SK-N-SH treated with all-trans-retinoic acid at 6 μM for 48 hours (cell line): ENCODE measurements at regions not wholly inside any gene's neighbourhood (a gene's known extent, or its start where the extent isn't known, plus 50 kb on each side); places are given as distances from the start of the nearest gene placed in this dataset.

ENCODE experiments used
- ATAC-seq: fragments of 200-7000 bp; cut with Tn5 transposase; 3 replicates; pipeline ENCODE4 v1.9.1; 2020; ENCODE audit warnings: mild to moderate bottlenecking, moderate library complexity
- ARNTL ChIP-seq: fragments of 450-650 bp; formaldehyde crosslinking; IDR thresholded peaks from 2 replicates; pipeline ENCODE4 v1.5.0; 2020; ENCODE audit warnings: low read depth, mild to moderate bottlenecking, moderate library complexity, borderline replicate concordance
- BACH2 ChIP-seq: fragments of 250-450 bp; sonication (Bioruptor Pico); IDR thresholded peaks from 2 replicates; pipeline ENCODE4 v1.9.0; 2021; ENCODE audit warnings: mild to moderate bottlenecking, borderline replicate concordance
- CSDC2 ChIP-seq: fragments of 250-450 bp; sonication (Bioruptor Pico); IDR thresholded peaks from 2 replicates; pipeline ENCODE4 v1.5.0; 2020; ENCODE audit warnings: mild to moderate bottlenecking, moderate library complexity
- ESRRG ChIP-seq: fragments of 250-450 bp; sonication (Bioruptor Pico); IDR thresholded peaks from 2 replicates; pipeline ENCODE4 v1.6.1; 2021; ENCODE audit warnings: mild to moderate bottlenecking
- GLIS3 ChIP-seq: fragments of 250-450 bp; sonication (Bioruptor Pico); IDR thresholded peaks from 2 replicates; pipeline ENCODE4 v1.5.0; 2020; ENCODE audit warnings: mild to moderate bottlenecking, moderate library complexity
- OSR1 ChIP-seq: fragments of 250-450 bp; sonication (Bioruptor Pico); IDR thresholded peaks from 2 replicates; pipeline ENCODE4 v1.8.0; 2022; ENCODE audit warnings: moderate library complexity, mild to moderate bottlenecking, inconsistent platforms
- PPARA ChIP-seq: fragments of 250-450 bp; sonication (Bioruptor Pico); IDR thresholded peaks from 2 replicates; pipeline ENCODE4 v1.5.0; 2020; ENCODE audit warnings: mild to moderate bottlenecking, borderline replicate concordance
- RARB ChIP-seq: fragments of 250-450 bp; sonication (Bioruptor Pico); IDR thresholded peaks from 2 replicates; pipeline ENCODE4 v1.8.0; 2021; ENCODE audit warnings: mild to moderate bottlenecking, moderate library complexity
- SNAI2 ChIP-seq: fragments of 250-450 bp; sonication (Bioruptor Pico); IDR thresholded peaks from 2 replicates; pipeline ENCODE4 v1.5.0; 2020; ENCODE audit warnings: mild to moderate bottlenecking, moderate library complexity
- TCF4 ChIP-seq: fragments of 250-450 bp; sonication (Bioruptor Pico); IDR thresholded peaks from 2 replicates; pipeline ENCODE4 v1.8.0; 2021; ENCODE audit warnings: mild to moderate bottlenecking, moderate library complexity, borderline replicate concordance
- TOX ChIP-seq: fragments of 250-450 bp; sonication (Bioruptor Pico); IDR thresholded peaks from 2 replicates; pipeline ENCODE4 v1.8.0; 2021; ENCODE audit warnings: mild to moderate bottlenecking, moderate library complexity, borderline replicate concordance
- ZC3H10 ChIP-seq: fragments of 250-450 bp; sonication (Bioruptor Pico); IDR thresholded peaks from 2 replicates; pipeline ENCODE4 v1.5.1; 2021; ENCODE audit warnings: mild to moderate bottlenecking, moderate library complexity
- ZFP3 ChIP-seq: fragments of 250-450 bp; sonication (Bioruptor Pico); IDR thresholded peaks from 2 replicates; pipeline ENCODE4 v1.5.0; 2020; ENCODE audit warnings: mild to moderate bottlenecking, moderate library complexity
- ZFP30 ChIP-seq: fragments of 450-650 bp; formaldehyde crosslinking; IDR thresholded peaks from 2 replicates; pipeline ENCODE4 v1.5.0; 2022; ENCODE audit warnings: mild to moderate bottlenecking, moderate library complexity
- ZNF565 ChIP-seq: fragments of 450-650 bp; formaldehyde crosslinking; conservative IDR thresholded peaks from 2 replicates; pipeline ENCODE4 v1.5.0; 2020; ENCODE audit warnings: low read depth, mild to moderate bottlenecking, moderate library complexity
- ZNF70 ChIP-seq: fragments of 450-650 bp; formaldehyde crosslinking; IDR thresholded peaks from 2 replicates; pipeline ENCODE4 v1.5.0; 2020; ENCODE audit warnings: mild to moderate bottlenecking, moderate library complexity
- ZNF8 ChIP-seq: fragments of 450-650 bp; formaldehyde crosslinking; IDR thresholded peaks from 2 replicates; pipeline ENCODE4 v1.5.0; 2020; ENCODE audit warnings: mild to moderate bottlenecking, moderate library complexity
- TF ChIP-seq, protein P1 (sequence below): fragments of 250-450 bp; sonication (Bioruptor Pico); IDR thresholded peaks from 2 replicates; pipeline ENCODE4 v1.5.1; 2021; ENCODE audit warnings: mild to moderate bottlenecking, moderate library complexity
- TF ChIP-seq, protein P2 (sequence below): fragments of 250-450 bp; sonication (Bioruptor Pico); IDR thresholded peaks from 2 replicates; pipeline ENCODE4 v1.5.1; 2020; ENCODE audit warnings: low read depth, mild to moderate bottlenecking, moderate library complexity
- TF ChIP-seq, protein P3 (sequence below): fragments of 250-450 bp; sonication (Bioruptor Pico); IDR thresholded peaks from 2 replicates; pipeline ENCODE4 v1.8.0; 2020; ENCODE audit warnings: mild to moderate bottlenecking, moderate library complexity, borderline replicate concordance
- TF ChIP-seq, protein P4 (sequence below): fragments of 250-450 bp; sonication (Bioruptor Pico); IDR thresholded peaks from 2 replicates; pipeline ENCODE4 v1.5.0; 2020; ENCODE audit warnings: mild to moderate bottlenecking, moderate library complexity

DNA sequence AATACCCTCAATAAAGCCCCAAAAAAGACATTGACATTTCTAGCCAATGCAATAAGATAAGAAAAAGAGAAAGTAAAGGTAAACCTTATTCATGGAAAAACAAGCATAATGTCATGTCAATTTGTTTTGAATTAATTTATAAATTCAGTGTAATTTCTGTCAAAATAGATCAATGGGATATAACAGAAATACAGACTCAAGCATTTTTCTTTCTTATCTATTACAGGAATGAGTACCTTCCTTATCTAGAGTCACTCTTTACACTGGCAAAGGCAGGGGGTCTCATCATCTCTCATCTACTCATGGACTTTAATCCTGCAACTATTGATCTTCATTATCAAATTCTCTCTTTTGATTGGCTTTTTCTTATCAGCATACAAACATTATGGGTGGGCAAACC is 127.1 kb upstream of the SHH start:
- TF ChIP-seq, protein P1, sequence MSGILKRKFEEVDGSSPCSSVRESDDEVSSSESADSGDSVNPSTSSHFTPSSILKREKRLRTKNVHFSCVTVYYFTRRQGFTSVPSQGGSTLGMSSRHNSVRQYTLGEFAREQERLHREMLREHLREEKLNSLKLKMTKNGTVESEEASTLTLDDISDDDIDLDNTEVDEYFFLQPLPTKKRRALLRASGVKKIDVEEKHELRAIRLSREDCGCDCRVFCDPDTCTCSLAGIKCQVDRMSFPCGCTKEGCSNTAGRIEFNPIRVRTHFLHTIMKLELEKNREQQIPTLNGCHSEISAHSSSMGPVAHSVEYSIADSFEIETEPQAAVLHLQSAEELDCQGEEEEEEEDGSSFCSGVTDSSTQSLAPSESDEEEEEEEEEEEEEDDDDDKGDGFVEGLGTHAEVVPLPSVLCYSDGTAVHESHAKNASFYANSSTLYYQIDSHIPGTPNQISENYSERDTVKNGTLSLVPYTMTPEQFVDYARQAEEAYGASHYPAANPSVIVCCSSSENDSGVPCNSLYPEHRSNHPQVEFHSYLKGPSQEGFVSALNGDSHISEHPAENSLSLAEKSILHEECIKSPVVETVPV (CRISPR knock-in tag): no peak
- TF ChIP-seq OSR1 (no peak), ZFP3 (no peak)

DNA sequence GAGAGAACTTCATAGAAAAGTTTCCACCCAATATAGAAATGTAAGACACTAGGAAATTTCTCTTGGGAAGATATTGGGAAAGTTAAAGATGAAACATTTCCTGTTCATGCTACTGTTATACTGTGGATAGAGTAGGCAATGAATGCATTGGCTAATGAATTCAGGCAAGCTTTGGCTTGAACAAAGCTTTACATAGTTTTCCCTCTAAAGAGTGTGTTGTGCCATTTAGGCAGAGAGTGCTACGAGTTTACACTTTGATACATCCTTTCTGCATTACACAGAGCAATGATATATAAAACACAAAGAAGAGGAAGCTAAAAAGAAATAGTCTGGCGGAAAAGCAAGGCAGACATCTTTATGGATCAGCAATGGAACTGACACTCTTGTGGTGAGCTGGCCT is 125.9 kb upstream of the SHH start:
- no peak for TF ChIP-seq ZNF70 (CRISPR knock-in tag)
- TF ChIP-seq ZFP30 (CRISPR knock-in tag): no peak
- TF ChIP-seq, protein P2, sequence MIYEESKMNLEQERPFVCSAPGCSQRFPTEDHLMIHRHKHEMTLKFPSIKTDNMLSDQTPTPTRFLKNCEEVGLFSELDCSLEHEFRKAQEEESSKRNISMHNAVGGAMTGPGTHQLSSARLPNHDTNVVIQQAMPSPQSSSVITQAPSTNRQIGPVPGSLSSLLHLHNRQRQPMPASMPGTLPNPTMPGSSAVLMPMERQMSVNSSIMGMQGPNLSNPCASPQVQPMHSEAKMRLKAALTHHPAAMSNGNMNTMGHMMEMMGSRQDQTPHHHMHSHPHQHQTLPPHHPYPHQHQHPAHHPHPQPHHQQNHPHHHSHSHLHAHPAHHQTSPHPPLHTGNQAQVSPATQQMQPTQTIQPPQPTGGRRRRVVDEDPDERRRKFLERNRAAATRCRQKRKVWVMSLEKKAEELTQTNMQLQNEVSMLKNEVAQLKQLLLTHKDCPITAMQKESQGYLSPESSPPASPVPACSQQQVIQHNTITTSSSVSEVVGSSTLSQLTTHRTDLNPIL (CRISPR knock-in tag): no peak
- no peak for TF ChIP-seq ZNF8
- TF ChIP-seq CSDC2 (CRISPR knock-in tag): no peak
- TF ChIP-seq, protein P3, sequence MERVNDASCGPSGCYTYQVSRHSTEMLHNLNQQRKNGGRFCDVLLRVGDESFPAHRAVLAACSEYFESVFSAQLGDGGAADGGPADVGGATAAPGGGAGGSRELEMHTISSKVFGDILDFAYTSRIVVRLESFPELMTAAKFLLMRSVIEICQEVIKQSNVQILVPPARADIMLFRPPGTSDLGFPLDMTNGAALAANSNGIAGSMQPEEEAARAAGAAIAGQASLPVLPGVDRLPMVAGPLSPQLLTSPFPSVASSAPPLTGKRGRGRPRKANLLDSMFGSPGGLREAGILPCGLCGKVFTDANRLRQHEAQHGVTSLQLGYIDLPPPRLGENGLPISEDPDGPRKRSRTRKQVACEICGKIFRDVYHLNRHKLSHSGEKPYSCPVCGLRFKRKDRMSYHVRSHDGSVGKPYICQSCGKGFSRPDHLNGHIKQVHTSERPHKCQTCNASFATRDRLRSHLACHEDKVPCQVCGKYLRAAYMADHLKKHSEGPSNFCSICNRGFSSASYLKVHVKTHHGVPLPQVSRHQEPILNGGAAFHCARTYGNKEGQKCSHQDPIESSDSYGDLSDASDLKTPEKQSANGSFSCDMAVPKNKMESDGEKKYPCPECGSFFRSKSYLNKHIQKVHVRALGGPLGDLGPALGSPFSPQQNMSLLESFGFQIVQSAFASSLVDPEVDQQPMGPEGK (CRISPR knock-in tag): no peak
- TF ChIP-seq, protein P1 (CRISPR knock-in tag): no peak
- no peak for TF ChIP-seq ESRRG (CRISPR knock-in tag)
- no peak for TF ChIP-seq GLIS3
- no peak for TF ChIP-seq ZFP3
- TF ChIP-seq OSR1: no peak
- no peak for TF ChIP-seq SNAI2
- TF ChIP-seq PPARA (CRISPR knock-in tag): no peak
- no peak for TF ChIP-seq ARNTL (CRISPR knock-in tag)
- no peak for TF ChIP-seq ZC3H10 (CRISPR knock-in tag)
- no peak for TF ChIP-seq TCF4 (CRISPR knock-in tag)
- TF ChIP-seq TOX (CRISPR knock-in tag): no peak
- no peak for TF ChIP-seq BACH2 (CRISPR knock-in tag)
- no peak for TF ChIP-seq RARB (CRISPR knock-in tag)
- TF ChIP-seq, protein P4, sequence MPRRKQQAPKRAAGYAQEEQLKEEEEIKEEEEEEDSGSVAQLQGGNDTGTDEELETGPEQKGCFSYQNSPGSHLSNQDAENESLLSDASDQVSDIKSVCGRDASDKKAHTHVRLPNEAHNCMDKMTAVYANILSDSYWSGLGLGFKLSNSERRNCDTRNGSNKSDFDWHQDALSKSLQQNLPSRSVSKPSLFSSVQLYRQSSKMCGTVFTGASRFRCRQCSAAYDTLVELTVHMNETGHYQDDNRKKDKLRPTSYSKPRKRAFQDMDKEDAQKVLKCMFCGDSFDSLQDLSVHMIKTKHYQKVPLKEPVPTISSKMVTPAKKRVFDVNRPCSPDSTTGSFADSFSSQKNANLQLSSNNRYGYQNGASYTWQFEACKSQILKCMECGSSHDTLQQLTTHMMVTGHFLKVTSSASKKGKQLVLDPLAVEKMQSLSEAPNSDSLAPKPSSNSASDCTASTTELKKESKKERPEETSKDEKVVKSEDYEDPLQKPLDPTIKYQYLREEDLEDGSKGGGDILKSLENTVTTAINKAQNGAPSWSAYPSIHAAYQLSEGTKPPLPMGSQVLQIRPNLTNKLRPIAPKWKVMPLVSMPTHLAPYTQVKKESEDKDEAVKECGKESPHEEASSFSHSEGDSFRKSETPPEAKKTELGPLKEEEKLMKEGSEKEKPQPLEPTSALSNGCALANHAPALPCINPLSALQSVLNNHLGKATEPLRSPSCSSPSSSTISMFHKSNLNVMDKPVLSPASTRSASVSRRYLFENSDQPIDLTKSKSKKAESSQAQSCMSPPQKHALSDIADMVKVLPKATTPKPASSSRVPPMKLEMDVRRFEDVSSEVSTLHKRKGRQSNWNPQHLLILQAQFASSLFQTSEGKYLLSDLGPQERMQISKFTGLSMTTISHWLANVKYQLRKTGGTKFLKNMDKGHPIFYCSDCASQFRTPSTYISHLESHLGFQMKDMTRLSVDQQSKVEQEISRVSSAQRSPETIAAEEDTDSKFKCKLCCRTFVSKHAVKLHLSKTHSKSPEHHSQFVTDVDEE (CRISPR knock-in tag): no peak
- no peak for ATAC-seq

More for the DNA sequence above, 127.1 kb upstream of the SHH start:
- ATAC-seq: no peak

DNA sequence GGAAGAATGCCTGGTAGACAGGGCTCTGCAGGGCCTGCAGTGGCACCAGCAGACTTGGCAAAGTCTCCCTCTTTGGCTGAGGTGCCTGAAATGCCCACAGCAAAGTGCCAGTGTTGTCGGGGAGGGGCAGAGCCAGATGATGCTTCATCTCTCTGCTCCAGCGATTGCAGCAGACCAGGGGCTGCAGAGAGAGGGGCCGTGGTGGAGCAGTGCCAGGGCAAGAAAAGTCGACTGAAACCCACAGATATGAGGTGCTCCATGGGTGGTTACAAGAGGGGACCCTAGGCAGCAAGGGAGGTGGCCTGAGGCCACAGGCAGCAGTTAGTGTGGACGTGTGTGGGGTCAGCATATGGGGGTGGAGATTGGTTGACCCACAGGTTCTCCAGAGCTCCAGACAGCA is 123.5 kb upstream of the SHH start:
- TF ChIP-seq ZNF565 (CRISPR knock-in tag) (no peak), ZNF70 (CRISPR knock-in tag) (no peak), ESRRG (CRISPR knock-in tag) (no peak), OSR1 (no peak), PPARA (CRISPR knock-in tag) (no peak), RARB (CRISPR knock-in tag) (no peak), TOX (CRISPR knock-in tag) (no peak), GLIS3 (no peak), CSDC2 (CRISPR knock-in tag) (no peak), ZC3H10 (CRISPR knock-in tag) (no peak)
- TF ChIP-seq, protein P3 (CRISPR knock-in tag): no peak
- no peak for ATAC-seq
